SH-SY5Y (cell line): ENCODE measurements at regions not wholly inside any gene's neighbourhood (a gene's known extent, or its start where the extent isn't known, plus 50 kb on each side); places are given as distances from the start of the nearest gene placed in this dataset.

Source experiments
- GATA2 ChIP-seq: IDR thresholded peaks from 2 replicates; pipeline ENCODE4 v1.6.1; 2011; ENCODE audit warnings: mild to moderate bottlenecking, low read depth, low read length
- GATA3 ChIP-seq: IDR thresholded peaks from 2 replicates; pipeline ENCODE4 v1.6.1; 2011; ENCODE audit warnings: low read depth, mild to moderate bottlenecking, low read length, moderate library complexity

GRCh38 chr12:107468182-107468581 is 217.4 kb upstream of the PWP1 start:
- TF ChIP-seq GATA2, result no peak
- no peak for TF ChIP-seq GATA3
